Activated CD8-positive, alpha-beta memory T cell treated with anti-CD3 and anti-CD28 coated beads, Interleukin-2, amount 50 U/mL, for 24 hours (primary cell): ENCODE measurements at regions not wholly inside any gene's neighbourhood (a gene's known extent, or its start where the extent isn't known, plus 50 kb on each side); places are given as distances from the start of the nearest gene placed in this dataset.

Experiments
- DNase-seq: peaks from one replicate; pipeline ENCODE4 v3.0.0-alpha.2; 2020; ENCODE audit errors: extremely low read depth

- DNase-seq: no peak
Observed at GRCh38 chr13:107043021-107043956, 475.4 kb upstream of the ARGLU1 start.

GRCh38 chr13:107035778-107036177, 467.8 kb upstream of the ARGLU1 start:
- DNase-seq: no peak

GRCh38 chr13:107035186-107035585, 467.2 kb upstream of the ARGLU1 start:
- no peak for DNase-seq

GRCh38 chr13:107034236-107034872, 466.4 kb upstream of the ARGLU1 start:
- DNase-seq: no peak

- DNase-seq: no peak
Observed at GRCh38 chr13:107031716-107032115, 463.8 kb upstream of the ARGLU1 start.

- DNase-seq: no peak
Observed at GRCh38 chr13:107028751-107029150, 460.8 kb upstream of the ARGLU1 start.

GRCh38 chr13:107025991-107026390, 458.1 kb upstream of the ARGLU1 start:
- DNase-seq: no peak

GRCh38 chr13:107023335-107023734, 455.4 kb upstream of the ARGLU1 start:
- DNase-seq: no peak

- DNase-seq: no peak
Observed at GRCh38 chr13:107020393-107020792, 452.5 kb upstream of the ARGLU1 start.

GRCh38 chr13:107018285-107018684, 450.3 kb upstream of the ARGLU1 start:
- DNase-seq: no peak

GRCh38 chr13:107006661-107007060, 438.7 kb upstream of the ARGLU1 start:
- no peak for DNase-seq

GRCh38 chr13:107005577-107005976, 437.6 kb upstream of the ARGLU1 start:
- no peak for DNase-seq

- no peak for DNase-seq
Observed at GRCh38 chr13:107003911-107004310, 436.0 kb upstream of the ARGLU1 start.

GRCh38 chr13:106998664-106999063, 430.7 kb upstream of the ARGLU1 start:
- DNase-seq: no peak

GRCh38 chr13:106997696-106998095, 429.8 kb upstream of the ARGLU1 start:
- no peak for DNase-seq

- no peak for DNase-seq
Observed at GRCh38 chr13:106996867-106997618, 429.1 kb upstream of the ARGLU1 start.

- no peak for DNase-seq
Observed at GRCh38 chr13:106990594-106990993, 422.7 kb upstream of the ARGLU1 start.

- DNase-seq: no peak
Observed at GRCh38 chr13:106989876-106990275, 421.9 kb upstream of the ARGLU1 start.

- DNase-seq: no peak
Observed at GRCh38 chr13:106987427-106987785, 419.5 kb upstream of the ARGLU1 start.

GRCh38 chr13:106986687-106987426, 418.9 kb upstream of the ARGLU1 start:
- DNase-seq: no peak

GRCh38 chr13:106986033-106986484, 418.1 kb upstream of the ARGLU1 start:
- DNase-seq: no peak

- no peak for DNase-seq
Observed at GRCh38 chr13:106985481-106985880, 417.5 kb upstream of the ARGLU1 start.
